Testis (tissue), 2 donors: ENCODE measurements at regions not wholly inside any gene's neighbourhood (a gene's known extent, or its start where the extent isn't known, plus 50 kb on each side); places are given as distances from the start of the nearest gene placed in this dataset.

Experiments used
- CTCF ChIP-seq, 3 experiments: fragments of 450-650 bp in 2 of 3; fragments of 200-600 bp in 1 of 3; sonication (generic) in 1 of 3; IDR thresholded peaks; one replicate each; pipeline ENCODE4 v1.5.1; 2016 to 2019; ENCODE audit warnings: antibody characterized with exemption in 3 of 3, mild to moderate bottlenecking in 2 of 3, moderate library complexity in 1 of 3
- POLR2A ChIP-seq: fragments of 450-650 bp; IDR thresholded peaks from one replicate; pipeline ENCODE4 v1.6.1; 2017; ENCODE audit warnings: antibody characterized with exemption, mild to moderate bottlenecking, moderate library complexity

GRCh38 chr5:117165068-117165467 is 590.4 kb upstream of the SEMA6A start:
- TF ChIP-seq CTCF (IDR thresholded peaks at IDR 0.05) (no peak), POLR2A (no peak)
